IPS DF 19.7 (cell line): ENCODE measurements at regions not wholly inside any gene's neighbourhood (a gene's known extent, or its start where the extent isn't known, plus 50 kb on each side); places are given as distances from the start of the nearest gene placed in this dataset.

ENCODE experiments used
- DNase-seq: peaks from one replicate; pipeline ENCODE4 v3.0.0-alpha.2; 2013; ENCODE audit warnings: low read depth, low spot score

- DNase-seq, result no peak
Measured at GRCh38 chr7:96410126-96410839, 88.4 kb upstream of the SLC25A13 start.

DNA sequence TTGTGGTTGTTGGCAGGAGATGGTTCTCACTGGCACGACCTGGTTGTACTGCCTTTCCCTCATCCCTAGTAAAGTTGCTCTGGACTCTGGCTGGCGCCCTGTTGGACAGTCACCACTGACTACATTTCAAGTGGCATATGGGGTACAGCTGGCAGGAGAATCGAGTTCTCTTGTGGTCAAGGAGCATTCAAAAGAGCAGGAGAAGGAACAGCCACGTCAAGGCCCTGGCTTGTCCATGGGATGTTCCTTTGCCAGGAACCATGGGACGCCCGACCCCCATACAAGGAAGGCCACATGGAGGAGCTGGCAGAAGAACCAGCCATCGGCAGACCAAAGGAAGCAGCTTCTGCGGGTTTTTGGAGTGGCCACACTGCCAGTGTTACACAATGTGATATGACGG, 87.0 kb upstream of the SLC25A13 start:
- DNase-seq, result no peak

- no peak for DNase-seq
Measured at GRCh38 chr7:96407427-96407826, 85.5 kb upstream of the SLC25A13 start.

GRCh38 chr7:96402913-96403312, 81.0 kb upstream of the SLC25A13 start:
- no peak for DNase-seq

GRCh38 chr7:96401200-96401599, 79.3 kb upstream of the SLC25A13 start:
- no peak for DNase-seq

DNA sequence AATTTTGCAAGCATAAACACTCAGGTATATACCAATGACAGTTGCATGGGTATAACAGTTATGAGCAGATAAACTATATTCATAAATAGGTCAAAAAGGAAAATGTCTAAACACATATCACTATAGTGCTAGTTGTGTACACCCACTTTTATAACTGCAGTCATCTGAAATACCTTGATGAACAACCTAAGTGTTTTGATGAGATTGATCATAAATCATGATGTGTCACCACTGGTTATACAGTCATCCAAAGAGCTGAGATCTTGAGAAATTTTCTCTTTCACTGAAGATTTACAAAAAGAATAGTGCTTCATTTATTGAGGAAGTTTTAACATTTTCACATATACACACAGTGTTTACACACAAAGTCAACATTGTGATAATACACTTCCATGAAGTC, 78.6 kb upstream of the SLC25A13 start:
- no peak for DNase-seq

GRCh38 chr7:96400001-96400400, 78.1 kb upstream of the SLC25A13 start:
- no peak for DNase-seq

- no peak for DNase-seq
Measured at GRCh38 chr7:96397936-96398598, 76.2 kb upstream of the SLC25A13 start.

- DNase-seq, result no peak
Measured at GRCh38 chr7:96388620-96389383, 66.9 kb upstream of the SLC25A13 start.

- DNase-seq, result no peak
Measured at GRCh38 chr7:96388166-96388565, 66.3 kb upstream of the SLC25A13 start.

DNA sequence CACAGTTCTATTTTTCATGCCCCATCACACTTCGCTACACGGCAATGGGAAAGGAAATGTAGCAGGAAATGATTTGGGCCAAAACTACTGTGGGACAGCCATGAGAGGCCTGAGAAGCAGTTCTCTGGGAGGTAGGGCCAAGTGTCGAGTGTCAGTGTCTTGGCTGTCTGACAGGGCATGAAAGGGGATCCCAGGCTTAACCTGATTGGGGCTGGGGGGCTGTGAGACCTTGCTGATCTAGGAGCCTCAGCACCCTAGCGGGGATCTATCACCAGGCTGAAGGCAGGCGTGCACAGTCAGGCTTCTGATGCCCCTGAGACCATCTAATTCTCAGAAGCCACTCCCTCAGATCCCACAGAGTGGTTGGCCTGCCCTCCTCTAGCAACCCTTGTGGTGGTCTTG, 58.2 kb upstream of the SLC25A13 start:
- DNase-seq, result no peak

DNA sequence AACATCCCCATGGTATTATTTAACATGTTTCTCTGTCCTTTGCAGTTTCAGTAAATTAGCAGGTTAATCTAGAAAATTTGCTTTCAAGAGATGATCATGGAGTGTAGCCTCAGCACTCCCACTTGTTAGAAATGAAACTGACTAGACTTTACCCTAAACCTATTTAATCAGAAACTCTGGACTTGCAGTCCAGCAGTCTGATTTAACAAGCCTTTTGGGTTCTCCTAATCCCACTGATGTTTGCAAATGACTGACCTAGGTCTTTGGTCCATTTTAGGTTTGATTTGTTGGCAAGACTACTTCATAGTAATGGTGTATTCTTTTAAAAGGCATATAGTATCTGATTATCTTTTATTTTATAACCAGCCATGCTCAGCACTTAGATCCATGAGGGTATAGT, 55.5 kb upstream of the SLC25A13 start:
- DNase-seq, result no peak
